ENCODE measurements at regions not wholly inside any gene's neighbourhood (a gene's known extent, or its start where the extent isn't known, plus 50 kb on each side); places are given as distances from the start of the nearest gene placed in this dataset.
"Not testable (repeated sequence)": the region's sequence is repeated elsewhere in the genome, so short reads cannot be mapped to it uniquely, and the experiment has no call there.

DNA sequence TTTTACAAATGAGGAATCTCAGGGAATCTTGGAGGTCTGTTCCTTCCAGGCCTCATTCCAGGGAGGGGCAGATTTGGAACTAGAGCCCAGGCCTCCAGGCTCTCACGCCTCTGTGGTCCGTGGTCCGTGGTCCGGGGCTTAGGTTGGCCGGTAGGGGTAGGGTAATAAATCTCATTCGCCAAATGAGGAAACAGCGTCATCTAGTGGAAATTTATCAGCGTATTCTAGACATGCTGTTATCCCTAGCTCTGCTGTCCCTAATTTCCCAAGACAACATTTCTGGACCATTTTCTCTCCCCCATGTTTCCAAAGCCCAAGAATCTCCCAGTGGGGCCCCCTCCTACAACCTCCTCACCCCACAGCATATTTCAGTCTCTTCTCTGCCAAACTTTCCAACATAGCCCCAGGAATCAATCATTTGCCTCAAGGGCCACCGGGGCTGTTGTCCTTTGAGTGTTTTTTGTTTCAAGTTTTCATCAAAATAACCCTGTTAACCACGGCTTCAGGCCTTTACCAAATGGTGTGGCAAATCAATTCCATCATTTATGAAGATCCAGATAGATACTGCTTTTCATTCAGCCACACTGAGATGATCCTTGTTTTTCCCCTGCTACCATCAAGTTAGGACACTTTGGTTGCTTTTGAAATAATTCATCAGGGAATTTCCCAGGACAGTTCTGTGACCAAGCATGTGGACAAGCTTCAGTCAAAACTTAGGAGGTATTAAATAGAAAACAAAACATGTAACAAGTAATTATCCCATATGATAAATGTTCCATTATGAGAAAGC lies 126.8 kb downstream of the ALDH8A1 start:
- DNase-seq (ENCODE audit: extremely low read depth in 1 of 2, low read depth in 1 of 2): no peak

DNA sequence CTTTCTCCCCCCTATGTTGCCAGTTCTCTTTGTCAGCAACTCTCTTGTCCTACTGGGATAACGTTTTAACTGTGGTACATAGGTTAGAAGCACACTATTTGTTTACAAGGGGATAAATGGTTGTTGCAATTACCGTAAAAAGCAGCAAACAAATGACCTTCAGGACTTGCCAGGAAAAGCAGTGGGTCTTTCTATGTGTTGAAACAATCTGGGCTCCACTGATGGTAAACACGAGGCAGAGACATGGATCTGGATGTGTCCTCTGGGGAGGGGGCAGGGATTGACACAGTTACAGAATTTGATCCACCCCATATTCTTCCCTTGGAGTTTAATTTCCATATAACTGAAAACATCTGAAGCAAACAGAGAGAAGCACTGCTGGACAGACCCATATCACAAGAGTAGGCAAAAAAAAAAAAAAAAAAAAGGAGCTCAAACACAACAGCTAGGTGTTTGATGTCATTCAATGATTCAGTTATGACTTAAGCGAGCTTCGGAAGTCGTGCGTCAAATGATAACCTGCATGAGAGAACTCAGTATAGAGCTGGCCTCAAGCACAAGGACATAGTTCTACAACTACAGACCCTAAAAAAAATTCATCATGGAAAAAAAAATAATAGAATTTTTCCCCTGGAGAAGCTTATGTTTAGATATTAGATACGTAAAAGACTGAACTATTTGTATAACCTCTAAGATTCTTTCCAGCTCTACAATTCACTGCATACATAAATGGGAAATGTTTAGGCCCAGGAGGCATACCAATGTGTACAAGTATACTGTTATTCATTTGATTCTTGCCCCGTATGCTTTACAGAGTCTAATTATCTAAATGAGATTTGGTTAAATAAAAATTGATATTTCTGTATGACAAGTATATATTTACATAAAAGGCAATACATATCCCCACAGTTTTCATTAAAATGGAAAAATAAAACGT lies 127.7 kb downstream of the ALDH8A1 start:
- DNase-seq (ENCODE audit: extremely low read depth in 1 of 2, low read depth in 1 of 2): no peak

DNA sequence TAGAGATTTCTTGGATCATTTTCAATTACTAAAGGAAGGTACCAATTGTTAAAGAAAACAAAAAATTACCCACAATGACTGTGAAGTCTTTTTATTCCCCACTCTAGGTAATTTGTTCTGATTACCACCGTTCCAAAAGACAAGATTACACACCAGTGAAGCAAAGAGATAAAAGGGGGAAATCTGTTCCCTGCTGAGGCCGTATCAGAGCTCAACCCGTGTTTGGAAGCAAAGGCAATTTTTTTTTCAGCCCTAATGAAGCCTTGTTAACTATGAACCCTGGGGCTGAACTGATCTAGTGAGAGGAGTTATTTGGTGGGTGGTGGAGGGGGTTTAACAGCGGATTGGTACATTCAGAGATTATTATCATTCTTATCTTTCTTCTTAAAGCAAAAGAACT lies 128.5 kb downstream of the ALDH8A1 start:
- no peak for DNase-seq (ENCODE audit: extremely low read depth in 1 of 2, low read depth in 1 of 2)

DNA sequence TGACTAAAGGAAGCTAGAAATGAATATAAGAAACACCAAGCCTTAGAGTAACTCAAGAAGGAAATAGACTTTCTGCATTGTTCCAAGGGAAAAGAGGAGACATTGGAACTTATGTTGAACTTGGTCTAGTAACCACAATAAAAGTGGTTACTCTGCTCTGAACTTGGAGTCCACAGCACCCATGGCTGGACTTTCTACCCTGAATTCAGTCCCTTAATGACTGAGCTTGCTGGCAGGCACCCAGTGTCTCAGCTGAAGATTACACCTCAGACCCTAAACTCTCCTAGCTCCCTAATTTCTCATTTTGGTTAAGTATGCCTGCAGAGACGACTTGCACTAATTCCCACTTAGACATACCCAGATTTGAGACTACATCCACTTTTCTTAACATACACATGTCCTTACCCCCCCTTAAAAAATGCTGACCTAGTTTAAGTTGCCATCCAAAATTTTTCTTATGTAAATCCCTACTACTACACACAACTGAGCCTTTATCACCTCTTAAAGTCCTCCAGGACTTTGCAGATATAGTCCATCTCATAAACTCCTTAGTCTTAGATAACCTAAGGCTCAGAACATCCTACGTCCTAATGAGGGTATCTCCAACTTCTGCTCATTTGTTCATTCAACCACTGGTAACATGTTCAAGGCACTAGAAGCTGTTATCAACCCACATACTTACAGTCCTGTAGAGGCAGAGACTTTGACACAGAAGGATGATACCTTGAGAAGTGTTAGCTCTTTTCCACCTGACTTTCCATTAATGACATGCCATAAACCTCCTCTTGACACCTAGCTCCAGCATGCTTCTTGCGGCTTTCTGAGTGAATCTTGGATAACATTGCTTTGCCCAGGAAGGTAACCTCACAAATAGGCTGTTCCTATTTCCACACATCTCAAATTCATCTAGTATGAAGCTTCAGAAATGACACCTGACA lies 129.8 kb downstream of the ALDH8A1 start:
- no peak for DNase-seq (ENCODE audit: extremely low read depth in 1 of 2, low read depth in 1 of 2)

DNA sequence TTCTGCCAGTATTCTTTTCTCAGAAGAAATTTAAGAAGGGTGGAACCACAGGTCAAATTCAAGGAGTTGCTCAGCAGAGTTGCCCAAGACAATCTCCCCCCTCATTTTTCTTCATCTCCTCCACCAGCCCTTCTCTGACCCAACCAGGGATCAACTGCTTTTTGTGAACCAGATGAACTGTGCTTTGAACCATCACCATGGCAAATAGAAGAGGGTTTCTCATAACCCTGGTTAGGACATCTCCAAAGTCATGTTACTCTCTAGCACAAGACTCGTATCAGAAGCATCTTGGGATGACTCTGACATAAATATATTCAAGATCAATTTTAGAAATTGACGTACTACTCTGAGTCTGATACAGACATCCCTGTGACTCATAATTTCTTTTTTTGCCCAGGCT lies 130.7 kb downstream of the ALDH8A1 start:
- DNase-seq (ENCODE audit: extremely low read depth in 1 of 2, low read depth in 1 of 2): no peak

DNA sequence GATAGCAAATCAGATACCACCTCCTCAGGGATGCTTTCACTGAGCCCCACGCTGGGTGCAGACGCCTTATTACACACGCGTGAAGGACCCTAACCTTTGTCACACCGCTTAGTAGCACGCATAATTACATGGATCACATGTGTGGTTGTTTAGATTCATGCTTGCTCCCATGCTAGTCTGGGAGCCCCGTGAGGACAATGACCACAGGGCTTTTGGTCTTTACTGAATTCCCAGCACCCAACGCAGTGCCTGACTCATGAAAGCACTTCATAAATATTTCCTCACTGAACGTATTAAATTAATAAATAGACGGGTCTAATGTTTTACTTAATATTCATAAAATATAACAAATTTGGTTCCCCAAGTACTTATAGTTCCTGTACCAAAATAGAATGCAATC lies 132.5 kb downstream of the ALDH8A1 start:
- DNase-seq (ENCODE audit: extremely low read depth in 1 of 2, low read depth in 1 of 2): no peak

DNA sequence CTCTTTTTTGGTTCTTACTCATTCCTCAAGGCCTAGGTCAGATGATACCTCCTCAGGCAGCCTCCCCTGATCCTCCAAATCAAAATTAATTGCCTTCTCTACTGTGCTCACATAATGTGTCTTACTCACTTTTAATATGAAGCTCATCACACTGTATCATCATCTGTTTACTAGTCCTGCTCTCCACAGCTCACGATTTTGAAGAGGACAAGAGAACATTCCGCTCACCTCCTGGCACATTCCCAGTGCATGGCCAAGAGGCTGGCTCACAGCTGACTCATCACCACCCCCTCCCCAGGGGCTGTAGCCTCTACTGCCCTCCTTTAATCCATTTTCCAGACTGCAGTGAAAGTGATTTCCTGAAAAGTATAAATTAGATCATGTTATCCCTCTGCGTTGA lies 133.1 kb downstream of the ALDH8A1 start:
- DNase-seq (ENCODE audit: extremely low read depth in 1 of 2, low read depth in 1 of 2): no peak

DNA sequence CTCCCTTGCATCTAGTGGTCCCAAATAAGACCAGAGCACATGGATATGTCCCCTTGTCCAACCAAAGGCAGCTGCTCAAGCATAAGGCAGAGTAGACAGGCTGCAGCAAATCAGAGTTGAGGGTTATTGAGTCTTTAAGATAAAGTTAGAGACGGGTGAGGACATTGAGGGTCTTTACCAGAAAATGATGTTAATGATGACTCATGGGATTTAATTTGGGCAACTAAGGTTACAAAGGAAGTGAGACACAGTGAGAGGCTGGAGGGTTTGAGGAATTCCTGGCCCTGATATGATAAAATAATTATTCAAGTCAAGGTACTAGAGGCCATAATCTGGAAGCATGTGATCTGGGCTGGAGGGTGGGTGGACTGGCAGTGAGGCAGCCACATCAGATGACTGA lies 133.6 kb downstream of the ALDH8A1 start:
- no peak for DNase-seq (ENCODE audit: extremely low read depth in 1 of 2, low read depth in 1 of 2)

DNA sequence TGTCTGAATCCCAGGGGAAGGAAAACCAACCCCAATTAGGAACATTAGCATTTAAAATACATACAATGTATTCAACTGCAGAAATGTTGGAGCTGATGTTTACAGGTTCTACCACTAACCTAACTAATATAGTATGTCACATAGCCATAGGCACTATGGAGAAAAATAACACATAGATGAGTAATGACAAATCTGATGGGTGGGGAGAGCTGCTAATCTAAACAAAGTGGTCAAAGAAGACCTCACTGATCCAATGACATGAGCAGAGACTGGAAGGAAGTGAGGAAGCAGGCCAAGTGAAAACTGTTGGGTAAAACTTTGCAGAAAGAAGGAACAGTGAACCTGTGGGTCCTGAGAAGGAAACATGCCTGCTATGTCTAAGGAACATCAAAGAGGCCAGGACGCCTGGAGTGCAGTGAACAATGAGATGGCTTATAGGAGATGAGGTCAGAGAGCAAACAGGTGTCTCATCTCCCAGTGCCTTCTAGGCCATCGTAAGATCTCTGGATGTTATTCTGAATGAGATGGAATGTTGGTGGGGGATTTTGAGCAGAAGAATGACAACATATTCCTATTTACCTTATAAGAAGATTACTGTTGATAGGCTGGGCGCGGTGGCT lies 135.7 kb downstream of the ALDH8A1 start:
- no peak for DNase-seq (ENCODE audit: extremely low read depth in 1 of 2, low read depth in 1 of 2)

DNA sequence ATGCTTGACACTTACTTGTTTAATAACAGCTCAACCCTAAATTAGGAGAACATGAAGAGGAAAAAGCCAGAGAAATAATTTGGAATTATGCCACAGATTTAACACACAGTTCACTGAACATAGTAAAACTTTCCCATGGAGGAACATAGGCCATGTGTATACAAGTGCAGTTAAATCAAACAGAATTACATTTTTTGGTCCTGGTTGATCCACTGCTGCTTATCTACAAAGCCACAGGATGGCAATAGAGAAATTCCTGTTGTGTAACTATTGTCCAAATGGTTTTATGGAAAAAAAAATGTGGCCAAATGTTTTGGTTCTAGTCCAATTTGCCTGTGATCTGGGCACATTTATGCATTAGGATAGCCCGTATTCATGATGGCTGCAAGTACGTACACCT lies 136.8 kb downstream of the ALDH8A1 start:
- DNase-seq (ENCODE audit: extremely low read depth in 1 of 2, low read depth in 1 of 2): no peak

DNA sequence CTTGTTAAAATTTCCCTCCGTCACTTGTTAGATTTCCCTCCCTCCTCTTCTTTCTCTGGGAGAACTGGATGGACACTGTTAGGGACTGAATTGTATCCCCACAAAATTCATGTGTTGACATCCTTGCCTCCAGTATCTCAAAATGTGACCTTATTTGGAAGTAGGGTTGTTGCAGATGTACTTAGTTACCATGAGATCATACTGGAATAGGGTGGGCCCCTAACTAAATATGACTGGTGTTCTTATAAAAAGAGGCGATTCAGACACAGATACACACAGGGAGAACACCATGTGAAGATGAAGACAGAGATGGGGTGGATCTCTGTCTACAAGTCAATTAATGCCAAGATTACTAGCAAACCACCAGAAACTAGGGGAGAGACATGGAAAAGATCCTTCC lies 139.5 kb downstream of the ALDH8A1 start:
- DNase-seq (ENCODE audit: extremely low read depth in 1 of 2, low read depth in 1 of 2): no peak

DNA sequence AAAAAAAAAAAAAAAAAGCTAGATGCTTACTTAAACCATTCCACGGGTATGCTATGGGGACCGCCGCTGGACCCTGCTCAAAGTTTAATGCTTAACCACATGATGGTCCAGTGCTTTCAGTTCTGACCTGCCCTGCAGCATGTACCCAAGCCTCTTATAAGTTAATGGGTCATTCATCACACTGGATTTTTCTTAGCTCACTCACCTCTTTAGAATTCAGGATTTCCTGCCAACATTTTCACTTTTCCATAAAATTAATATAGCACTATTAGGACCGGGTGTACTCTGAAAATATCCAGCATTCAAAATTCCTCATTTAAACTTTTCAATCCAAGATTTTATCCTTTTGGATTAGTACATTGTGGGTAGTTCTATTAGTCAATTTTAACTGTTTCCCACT lies 140.8 kb downstream of the ALDH8A1 start:
- DNase-seq (ENCODE audit: extremely low read depth in 1 of 2, low read depth in 1 of 2): no peak

DNA sequence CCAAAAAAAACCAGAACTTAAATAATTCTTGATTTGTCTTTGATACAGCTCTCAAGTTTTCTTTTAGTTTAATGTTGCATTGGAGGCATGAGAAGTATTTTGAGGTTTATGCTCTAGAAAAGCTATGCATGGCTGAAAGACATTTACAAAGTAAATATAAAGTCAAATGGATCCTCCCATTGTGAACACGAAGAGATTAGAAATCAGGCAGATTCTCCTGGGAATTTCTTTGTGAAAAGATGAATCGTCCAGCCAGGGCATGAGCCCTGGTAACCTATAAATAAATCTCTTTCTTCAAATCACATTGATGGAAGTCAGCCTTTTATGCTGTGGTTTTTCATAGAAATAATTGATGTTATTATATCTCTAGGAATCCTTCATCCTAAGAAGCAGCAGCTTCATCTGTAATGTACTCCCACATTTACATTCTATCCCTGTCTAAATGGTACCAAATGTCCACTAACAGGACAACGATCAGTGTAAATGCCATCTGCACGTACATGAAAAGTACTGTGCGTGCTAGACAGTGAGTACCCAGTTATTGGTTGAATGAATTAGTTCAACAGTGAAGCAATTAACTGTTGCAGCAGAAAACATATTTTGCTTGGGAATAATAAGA lies 143.6 kb downstream of the ALDH8A1 start:
- no peak for DNase-seq (ENCODE audit: extremely low read depth in 1 of 2, low read depth in 1 of 2)

DNA sequence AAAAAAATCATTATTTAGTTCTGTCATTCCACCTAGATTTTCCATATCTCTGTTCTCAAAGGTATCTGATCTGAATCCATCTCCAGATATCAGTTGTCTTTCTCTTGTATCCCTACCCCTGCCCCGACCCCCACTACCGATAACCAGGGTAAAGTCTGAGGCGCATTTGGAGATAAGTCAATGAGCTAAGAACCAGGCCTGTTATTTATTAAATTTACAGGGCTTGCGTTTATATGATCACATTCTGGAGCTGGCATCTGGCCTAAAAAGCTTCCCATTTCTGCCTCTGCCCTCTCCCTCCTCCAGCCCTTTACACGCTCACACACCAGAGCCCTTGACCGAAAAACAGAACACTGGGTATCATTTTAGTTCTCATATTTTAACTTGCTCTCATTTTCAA lies 144.7 kb downstream of the ALDH8A1 start:
- no peak for DNase-seq (ENCODE audit: extremely low read depth in 1 of 2, low read depth in 1 of 2)

DNA sequence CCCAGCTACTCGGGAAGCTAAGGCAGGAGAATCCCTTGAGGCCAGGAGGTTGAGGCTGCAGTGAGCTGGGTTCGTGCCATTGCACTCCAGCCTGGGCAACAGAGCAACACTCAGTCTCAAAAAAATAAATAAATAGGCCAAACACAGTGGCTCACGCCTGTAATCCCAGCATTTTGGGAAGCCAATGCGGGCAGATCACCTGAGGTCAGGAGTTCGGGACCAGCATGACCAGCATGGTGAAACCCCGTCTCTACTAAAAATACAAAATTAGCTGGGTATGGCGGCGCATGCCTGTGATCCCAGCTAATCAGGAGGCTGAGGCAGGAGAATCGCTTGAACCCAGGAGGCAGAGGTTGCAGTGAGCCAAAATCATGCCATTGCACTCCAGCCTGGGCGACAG lies 145.6 kb downstream of the ALDH8A1 start:
- DNase-seq (ENCODE audit: extremely low read depth in 1 of 2, low read depth in 1 of 2): not testable (repeated sequence)

DNA sequence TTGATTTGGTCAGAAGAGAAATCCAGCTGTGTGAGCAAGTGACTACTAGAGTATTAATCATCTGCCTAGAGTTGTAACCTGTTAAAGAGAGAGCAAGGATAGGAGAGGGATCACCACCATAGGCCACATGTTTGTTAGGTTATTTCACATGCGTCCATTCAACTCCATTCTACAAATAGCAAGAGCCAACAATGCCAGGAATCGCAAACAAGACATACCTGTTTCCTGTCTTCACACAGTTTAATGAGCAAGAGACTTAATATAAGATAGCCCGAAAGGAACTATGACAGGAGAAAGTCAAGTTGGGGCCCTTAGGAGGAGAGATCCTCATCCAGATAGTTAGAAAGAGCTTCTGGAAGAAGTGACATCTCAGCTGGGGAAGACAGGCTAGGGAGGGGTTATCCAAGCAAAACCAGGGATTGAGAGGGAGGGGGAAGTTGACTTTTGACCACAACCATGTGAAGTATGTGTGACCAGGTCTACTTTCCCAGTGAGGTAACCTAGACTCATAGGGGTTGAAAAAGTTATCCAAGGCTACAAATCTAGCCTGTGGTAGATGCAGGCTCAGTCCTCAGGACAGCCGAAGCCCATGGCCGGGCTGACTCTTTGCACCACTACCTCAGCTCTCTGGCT lies 147.4 kb downstream of the ALDH8A1 start:
- no peak for DNase-seq (ENCODE audit: extremely low read depth in 1 of 2, low read depth in 1 of 2)

DNA sequence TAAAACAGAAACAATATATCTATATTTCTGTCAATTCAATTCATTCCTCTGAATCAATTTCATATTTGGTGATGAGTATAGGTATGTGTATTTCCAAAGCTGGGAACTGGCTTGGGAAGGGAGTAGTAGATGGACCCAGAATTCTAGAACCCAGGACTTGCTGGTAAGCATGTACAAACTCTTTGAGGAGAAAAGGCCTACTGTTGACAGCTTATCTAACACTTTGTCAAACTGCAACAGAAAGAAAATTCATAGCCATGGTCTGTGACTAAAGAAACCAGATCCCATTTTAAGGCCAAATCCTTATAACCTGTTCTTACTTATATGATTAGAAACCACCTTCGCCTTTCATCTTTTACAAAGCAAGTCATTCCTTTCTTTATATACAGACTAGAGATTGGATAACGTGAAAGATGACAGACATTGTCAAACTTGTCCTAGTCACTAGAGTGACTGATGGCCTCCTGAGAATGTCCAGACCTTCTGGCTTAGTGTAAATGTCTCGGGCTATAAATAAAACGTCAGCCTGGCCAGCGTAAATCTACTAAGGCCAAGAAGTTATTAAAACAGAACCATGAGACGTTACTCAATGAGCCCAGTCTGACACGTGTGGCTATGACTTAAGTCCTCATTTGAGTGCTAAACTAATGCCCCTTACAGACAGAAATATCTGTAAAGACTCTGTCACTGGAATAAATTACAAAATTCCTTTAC lies 152.3 kb downstream of the ALDH8A1 start:
- DNase-seq (ENCODE audit: extremely low read depth in 1 of 2, low read depth in 1 of 2): no peak

DNA sequence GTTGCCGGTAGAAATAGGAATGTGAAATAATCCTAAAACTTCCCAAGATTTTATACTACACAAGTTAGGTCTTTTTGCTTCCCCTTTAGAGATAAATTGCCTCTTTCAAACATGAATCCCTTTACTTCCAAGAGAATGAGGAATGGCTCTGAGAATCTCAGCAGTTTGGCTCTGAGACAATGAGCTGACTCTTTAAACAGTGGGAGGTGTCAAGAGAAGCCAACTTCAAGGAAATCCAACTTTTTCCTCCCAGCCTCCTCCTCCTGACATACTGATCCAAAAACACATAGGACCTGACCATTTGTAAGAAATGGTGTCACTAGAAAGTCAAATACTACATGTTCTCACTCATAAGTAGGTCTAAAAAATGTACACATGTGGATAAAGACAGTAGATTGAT lies 154.2 kb downstream of the ALDH8A1 start:
- DNase-seq (ENCODE audit: extremely low read depth in 1 of 2, low read depth in 1 of 2): no peak

DNA sequence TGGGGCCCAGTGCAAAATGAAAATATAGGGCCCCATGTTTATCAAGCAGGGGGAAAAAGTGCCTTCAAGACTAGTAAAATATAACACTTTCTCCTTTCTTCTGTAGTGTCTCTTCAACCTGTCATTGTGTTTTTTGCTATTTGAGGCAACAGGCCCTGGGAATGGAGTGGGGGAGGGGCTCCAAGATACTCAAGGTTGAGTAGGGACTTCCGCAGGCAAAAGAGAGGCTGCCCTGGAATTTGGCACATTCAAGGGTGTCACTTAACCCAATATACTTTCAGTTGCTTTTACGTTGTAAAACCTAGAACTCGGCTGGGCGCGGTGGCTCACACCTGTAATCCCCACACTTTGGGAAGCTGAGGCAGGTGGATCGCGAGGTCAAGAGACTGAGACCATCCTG lies 154.9 kb downstream of the ALDH8A1 start:
- DNase-seq (ENCODE audit: extremely low read depth in 1 of 2, low read depth in 1 of 2): no peak
